ENCODE measurements at regions not wholly inside any gene's neighbourhood (a gene's known extent, or its start where the extent isn't known, plus 50 kb on each side); places are given as distances from the start of the nearest gene placed in this dataset.

DNA sequence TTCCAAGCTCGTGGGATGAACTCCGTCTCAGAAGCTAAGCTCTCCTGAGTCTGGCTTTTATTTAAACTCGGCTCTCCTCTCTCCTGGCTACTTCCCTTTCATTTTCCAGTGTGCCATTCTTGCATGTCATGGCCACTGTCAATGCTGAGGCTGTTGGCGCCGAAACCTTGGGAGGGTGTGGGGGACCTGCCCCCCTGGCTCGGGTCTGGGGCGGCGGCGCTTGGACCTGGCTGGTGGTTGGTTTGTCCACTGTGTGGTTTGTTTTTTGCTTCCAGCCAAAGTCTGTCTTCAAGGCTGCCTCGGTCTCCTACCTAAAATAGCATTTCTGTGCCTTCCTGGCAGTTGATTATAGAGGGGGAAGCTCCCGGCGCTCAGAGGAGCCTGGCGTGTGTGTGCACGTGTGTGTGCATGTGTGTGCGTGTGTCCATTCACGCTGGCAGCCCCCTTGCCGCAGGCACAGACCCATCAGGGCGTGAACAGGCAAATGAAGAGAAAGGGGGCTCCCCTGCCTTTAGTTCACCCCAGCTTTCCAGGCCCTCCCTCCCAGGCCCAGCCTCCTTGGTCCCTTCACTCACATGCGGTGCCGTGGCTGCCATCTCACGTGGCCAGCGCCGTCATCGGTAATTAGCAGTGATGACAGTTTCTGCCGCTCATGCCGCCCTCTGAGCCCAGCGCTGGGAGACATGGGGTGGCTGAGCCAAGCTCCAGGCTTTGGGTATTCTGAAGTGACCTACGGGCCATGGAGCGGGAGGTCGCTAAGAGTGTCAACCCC, 179.9 kb downstream of the SEC14L1 start (continued):
- TF ChIP-seq TBP (optimal IDR thresholded peaks at IDR 0.05; ENCODE audit: low read depth, low read length) (peak; percentile 54), MYC (IDR thresholded peaks at IDR 0.05; ENCODE audit: low read depth, low read length) (peak; percentile 88), MYC (CRISPR knock-in tag; IDR thresholded peaks at IDR 0.05; ENCODE audit: borderline replicate concordance, low read depth) (peak; percentile 79; the same call in 1 of the 2 replicates), FIP1L1 (IDR thresholded peaks at IDR 0.05; ENCODE audit: low read depth, low read length, poor library complexity, severe bottlenecking) (no peak), ZBTB1 (CRISPR knock-in tag; IDR thresholded peaks at IDR 0.05; ENCODE audit: borderline replicate concordance, low read depth) (no peak), PTBP1 (IDR thresholded peaks at IDR 0.05; ENCODE audit: low read depth, low read length) (0 out of 2 replicates have a peak, but pooled peaks have one; percentile 8), CBFB (CRISPR knock-in tag; IDR thresholded peaks at IDR 0.05) (no peak), POLR2G (IDR thresholded peaks at IDR 0.05; ENCODE audit: low read depth, low read length) (peak; percentile 81), U2AF1 (optimal IDR thresholded peaks at IDR 0.05; ENCODE audit: low read depth, low read length) (no peak), HIVEP1 (CRISPR knock-in tag; IDR thresholded peaks at IDR 0.05) (no peak), LCOR (CRISPR knock-in tag; IDR thresholded peaks at IDR 0.05) (0 out of 2 replicates have a peak, but pooled peaks have one; percentile 58)
- TF ChIP-seq, protein P1, sequence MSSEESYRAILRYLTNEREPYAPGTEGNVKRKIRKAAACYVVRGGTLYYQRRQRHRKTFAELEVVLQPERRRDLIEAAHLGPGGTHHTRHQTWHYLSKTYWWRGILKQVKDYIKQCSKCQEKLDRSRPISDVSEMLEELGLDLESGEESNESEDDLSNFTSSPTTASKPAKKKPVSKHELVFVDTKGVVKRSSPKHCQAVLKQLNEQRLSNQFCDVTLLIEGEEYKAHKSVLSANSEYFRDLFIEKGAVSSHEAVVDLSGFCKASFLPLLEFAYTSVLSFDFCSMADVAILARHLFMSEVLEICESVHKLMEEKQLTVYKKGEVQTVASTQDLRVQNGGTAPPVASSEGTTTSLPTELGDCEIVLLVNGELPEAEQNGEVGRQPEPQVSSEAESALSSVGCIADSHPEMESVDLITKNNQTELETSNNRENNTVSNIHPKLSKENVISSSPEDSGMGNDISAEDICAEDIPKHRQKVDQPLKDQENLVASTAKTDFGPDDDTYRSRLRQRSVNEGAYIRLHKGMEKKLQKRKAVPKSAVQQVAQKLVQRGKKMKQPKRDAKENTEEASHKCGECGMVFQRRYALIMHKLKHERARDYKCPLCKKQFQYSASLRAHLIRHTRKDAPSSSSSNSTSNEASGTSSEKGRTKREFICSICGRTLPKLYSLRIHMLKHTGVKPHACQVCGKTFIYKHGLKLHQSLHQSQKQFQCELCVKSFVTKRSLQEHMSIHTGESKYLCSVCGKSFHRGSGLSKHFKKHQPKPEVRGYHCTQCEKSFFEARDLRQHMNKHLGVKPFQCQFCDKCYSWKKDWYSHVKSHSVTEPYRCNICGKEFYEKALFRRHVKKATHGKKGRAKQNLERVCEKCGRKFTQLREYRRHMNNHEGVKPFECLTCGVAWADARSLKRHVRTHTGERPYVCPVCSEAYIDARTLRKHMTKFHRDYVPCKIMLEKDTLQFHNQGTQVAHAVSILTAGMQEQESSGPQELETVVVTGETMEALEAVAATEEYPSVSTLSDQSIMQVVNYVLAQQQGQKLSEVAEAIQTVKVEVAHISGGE (CRISPR knock-in tag; IDR thresholded peaks at IDR 0.05), result peak in 1 of 3 experiments; percentile 21; a peak in 1 of 6 replicates
- TF ChIP-seq, protein P2, sequence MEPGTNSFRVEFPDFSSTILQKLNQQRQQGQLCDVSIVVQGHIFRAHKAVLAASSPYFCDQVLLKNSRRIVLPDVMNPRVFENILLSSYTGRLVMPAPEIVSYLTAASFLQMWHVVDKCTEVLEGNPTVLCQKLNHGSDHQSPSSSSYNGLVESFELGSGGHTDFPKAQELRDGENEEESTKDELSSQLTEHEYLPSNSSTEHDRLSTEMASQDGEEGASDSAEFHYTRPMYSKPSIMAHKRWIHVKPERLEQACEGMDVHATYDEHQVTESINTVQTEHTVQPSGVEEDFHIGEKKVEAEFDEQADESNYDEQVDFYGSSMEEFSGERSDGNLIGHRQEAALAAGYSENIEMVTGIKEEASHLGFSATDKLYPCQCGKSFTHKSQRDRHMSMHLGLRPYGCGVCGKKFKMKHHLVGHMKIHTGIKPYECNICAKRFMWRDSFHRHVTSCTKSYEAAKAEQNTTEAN (CRISPR knock-in tag; IDR thresholded peaks at IDR 0.05), result peak; percentile 79; the same call in 1 of the 2 replicates
- TF ChIP-seq, protein P3, sequence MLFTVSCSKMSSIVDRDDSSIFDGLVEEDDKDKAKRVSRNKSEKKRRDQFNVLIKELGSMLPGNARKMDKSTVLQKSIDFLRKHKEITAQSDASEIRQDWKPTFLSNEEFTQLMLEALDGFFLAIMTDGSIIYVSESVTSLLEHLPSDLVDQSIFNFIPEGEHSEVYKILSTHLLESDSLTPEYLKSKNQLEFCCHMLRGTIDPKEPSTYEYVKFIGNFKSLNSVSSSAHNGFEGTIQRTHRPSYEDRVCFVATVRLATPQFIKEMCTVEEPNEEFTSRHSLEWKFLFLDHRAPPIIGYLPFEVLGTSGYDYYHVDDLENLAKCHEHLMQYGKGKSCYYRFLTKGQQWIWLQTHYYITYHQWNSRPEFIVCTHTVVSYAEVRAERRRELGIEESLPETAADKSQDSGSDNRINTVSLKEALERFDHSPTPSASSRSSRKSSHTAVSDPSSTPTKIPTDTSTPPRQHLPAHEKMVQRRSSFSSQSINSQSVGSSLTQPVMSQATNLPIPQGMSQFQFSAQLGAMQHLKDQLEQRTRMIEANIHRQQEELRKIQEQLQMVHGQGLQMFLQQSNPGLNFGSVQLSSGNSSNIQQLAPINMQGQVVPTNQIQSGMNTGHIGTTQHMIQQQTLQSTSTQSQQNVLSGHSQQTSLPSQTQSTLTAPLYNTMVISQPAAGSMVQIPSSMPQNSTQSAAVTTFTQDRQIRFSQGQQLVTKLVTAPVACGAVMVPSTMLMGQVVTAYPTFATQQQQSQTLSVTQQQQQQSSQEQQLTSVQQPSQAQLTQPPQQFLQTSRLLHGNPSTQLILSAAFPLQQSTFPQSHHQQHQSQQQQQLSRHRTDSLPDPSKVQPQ (CRISPR knock-in tag; IDR thresholded peaks at IDR 0.05; ENCODE audit: borderline replicate concordance), result 0 out of 2 replicates have a peak, but pooled peaks have one; percentile 62
- TF ChIP-seq, protein P4, sequence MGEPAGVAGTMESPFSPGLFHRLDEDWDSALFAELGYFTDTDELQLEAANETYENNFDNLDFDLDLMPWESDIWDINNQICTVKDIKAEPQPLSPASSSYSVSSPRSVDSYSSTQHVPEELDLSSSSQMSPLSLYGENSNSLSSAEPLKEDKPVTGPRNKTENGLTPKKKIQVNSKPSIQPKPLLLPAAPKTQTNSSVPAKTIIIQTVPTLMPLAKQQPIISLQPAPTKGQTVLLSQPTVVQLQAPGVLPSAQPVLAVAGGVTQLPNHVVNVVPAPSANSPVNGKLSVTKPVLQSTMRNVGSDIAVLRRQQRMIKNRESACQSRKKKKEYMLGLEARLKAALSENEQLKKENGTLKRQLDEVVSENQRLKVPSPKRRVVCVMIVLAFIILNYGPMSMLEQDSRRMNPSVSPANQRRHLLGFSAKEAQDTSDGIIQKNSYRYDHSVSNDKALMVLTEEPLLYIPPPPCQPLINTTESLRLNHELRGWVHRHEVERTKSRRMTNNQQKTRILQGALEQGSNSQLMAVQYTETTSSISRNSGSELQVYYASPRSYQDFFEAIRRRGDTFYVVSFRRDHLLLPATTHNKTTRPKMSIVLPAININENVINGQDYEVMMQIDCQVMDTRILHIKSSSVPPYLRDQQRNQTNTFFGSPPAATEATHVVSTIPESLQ (CRISPR knock-in tag; IDR thresholded peaks at IDR 0.05), result 0 out of 2 replicates have a peak, but pooled peaks have one; percentile 78
